Esophagus muscularis mucosa (tissue), 4 donors: ENCODE measurements at regions not wholly inside any gene's neighbourhood (a gene's known extent, or its start where the extent isn't known, plus 50 kb on each side); places are given as distances from the start of the nearest gene placed in this dataset.

Experiments
- DNase-seq: peaks from one replicate; pipeline ENCODE4 v3.0.0-alpha.2; 2017; ENCODE audit errors: extremely low spot score
- H3K27ac ChIP-seq, 4 donors: fragments of 200-600 bp; sonication (generic); replicated peaks in 1 of 4; 1 replicate in 3 of 4; 2 replicates in 1 of 4; pipeline ENCODE4 v1.5.1; 2016 to 2019; ENCODE audit warnings: mild to moderate bottlenecking in 1 of 4
- H3K27me3 ChIP-seq, 4 donors: fragments of 200-600 bp; sonication (generic); one replicate each; pipeline versions ENCODE4 v1.5.1 to v1.6.0; 2016 to 2019
- H3K36me3 ChIP-seq, 4 donors: fragments of 200-600 bp; sonication (generic); one replicate each; pipeline ENCODE4 v1.5.1; 2016 to 2019
- H3K4me1 ChIP-seq, 4 donors: fragments of 200-600 bp; sonication (generic); one replicate each; pipeline ENCODE4 v1.5.1; 2016 to 2019
- H3K4me3 ChIP-seq, 4 donors: fragments of 200-600 bp; sonication (generic); 1 replicate in 2 of 4; 2 replicates in 2 of 4; pipeline ENCODE4 v1.5.1; 2016 to 2019; ENCODE audit warnings: mild to moderate bottlenecking in 4 of 4, moderate library complexity in 1 of 4
- H3K9me3 ChIP-seq, 4 donors: fragments of 200-600 bp; sonication (generic); 1 replicate in 3 of 4; 2 replicates in 1 of 4; pipeline ENCODE4 v1.5.1; 2016 to 2019
- EP300 ChIP-seq: sonication (generic); formaldehyde crosslinking; IDR thresholded peaks from one replicate; pipeline ENCODE4 v1.6.1; 2017; ENCODE audit warnings: antibody characterized with exemption
- POLR2A ChIP-seq: fragments of 450-650 bp; IDR thresholded peaks from one replicate; pipeline ENCODE4 v1.6.1; 2017; ENCODE audit warnings: antibody characterized with exemption, moderate library complexity, mild to moderate bottlenecking, low read depth
- POLR2AphosphoS5 ChIP-seq, 2 donors: sonication (generic); formaldehyde crosslinking; IDR thresholded peaks; one replicate each; pipeline ENCODE4 v1.6.1; 2017; ENCODE audit warnings: antibody characterized with exemption in 2 of 2
- WGBS: methylation state at CpG from one replicate; pipeline ENCODE4 v1.1.5; 2018; 5-methylcytosine and 5-hydroxymethylcytosine counted together
- intact Hi-C: fragments of 100-400 bp; cut with DNase I; formaldehyde crosslinking; loops from one replicate; pipeline ENCODE4 v1.15.1; 2023
- TF ChIP-seq, protein P1 (sequence below), 3 experiments: fragments of 200-600 bp in 2 of 3; fragments of 450-650 bp in 1 of 3; sonication (generic) in 2 of 3; IDR thresholded peaks; one replicate each; pipeline ENCODE4 v1.5.1; 2017 to 2019; ENCODE audit warnings: antibody characterized with exemption in 3 of 3, mild to moderate bottlenecking in 2 of 3, moderate library complexity in 1 of 3

DNA sequence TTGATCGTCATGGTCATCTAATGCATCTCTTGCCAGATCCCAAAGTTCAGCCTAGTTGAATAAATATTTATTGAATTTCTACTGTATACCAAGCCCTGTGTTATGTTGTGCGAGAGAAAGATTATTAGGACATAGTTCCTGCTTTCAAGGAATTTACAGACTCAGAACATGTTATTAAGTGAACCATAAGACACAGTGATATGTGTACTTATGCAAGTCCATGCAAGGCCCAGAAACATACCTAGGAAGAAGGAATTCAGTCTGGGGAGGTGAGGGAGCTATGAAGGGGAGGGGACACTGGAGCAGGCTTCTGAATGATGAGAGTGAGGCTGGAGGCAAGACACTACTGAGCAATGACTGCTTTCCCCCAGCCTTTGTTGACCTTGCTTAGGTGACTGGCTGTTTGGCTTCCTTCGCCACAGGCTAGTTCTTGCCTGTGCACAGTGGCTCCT lies 81.4 kb downstream of the ACAA2 start:
- 90% methylated on average over 3 of the region's 3 CpGs for WGBS
- H3K4me3 ChIP-seq, result no peak overlapping the region
- no peaks in the 10 kb centered on the region for H3K9me3 ChIP-seq
- DNase-seq, result no peak
- no peak overlapping the region for H3K27ac ChIP-seq
- H3K4me1 ChIP-seq, result peaks cover 0 to 7% (median 2%) of the 10 kb centered on the region in 4 donors
- no peaks in the 10 kb centered on the region for H3K36me3 ChIP-seq
- no peaks in the 10 kb centered on the region for H3K27me3 ChIP-seq
- TF ChIP-seq POLR2AphosphoS5 (IDR thresholded peaks at IDR 0.05), result no peak
- no peak for TF ChIP-seq EP300
- TF ChIP-seq, protein P1, sequence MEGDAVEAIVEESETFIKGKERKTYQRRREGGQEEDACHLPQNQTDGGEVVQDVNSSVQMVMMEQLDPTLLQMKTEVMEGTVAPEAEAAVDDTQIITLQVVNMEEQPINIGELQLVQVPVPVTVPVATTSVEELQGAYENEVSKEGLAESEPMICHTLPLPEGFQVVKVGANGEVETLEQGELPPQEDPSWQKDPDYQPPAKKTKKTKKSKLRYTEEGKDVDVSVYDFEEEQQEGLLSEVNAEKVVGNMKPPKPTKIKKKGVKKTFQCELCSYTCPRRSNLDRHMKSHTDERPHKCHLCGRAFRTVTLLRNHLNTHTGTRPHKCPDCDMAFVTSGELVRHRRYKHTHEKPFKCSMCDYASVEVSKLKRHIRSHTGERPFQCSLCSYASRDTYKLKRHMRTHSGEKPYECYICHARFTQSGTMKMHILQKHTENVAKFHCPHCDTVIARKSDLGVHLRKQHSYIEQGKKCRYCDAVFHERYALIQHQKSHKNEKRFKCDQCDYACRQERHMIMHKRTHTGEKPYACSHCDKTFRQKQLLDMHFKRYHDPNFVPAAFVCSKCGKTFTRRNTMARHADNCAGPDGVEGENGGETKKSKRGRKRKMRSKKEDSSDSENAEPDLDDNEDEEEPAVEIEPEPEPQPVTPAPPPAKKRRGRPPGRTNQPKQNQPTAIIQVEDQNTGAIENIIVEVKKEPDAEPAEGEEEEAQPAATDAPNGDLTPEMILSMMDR (IDR thresholded peaks at IDR 0.05), result no peak
- no peak for TF ChIP-seq POLR2A
- intact Hi-C loops, result no loop called here

DNA sequence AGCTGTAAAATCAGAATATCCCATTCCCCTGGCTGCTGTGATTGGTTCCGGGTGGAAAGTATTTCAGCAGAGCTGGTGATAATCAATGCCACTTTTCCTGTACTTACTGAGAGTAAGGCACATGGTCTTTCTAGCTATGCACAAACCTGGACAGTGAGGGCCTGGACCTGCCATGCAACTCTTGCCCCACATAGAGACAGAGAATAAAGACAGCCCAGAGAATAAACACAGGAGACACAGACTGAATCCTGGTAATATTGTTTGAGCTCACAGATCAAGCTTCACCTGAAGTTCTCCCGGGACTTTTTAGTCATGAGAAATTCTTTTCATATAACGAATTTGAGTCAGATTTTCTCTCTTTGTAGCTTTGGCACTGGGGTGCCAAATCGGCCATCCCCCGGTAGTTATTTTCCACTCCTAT lies 81.9 kb downstream of the ACAA2 start:
- no peak overlapping the region for H3K27ac ChIP-seq
- no peak for DNase-seq
- TF ChIP-seq POLR2AphosphoS5 (IDR thresholded peaks at IDR 0.05) (no peak), POLR2A (no peak)
- no peaks in the 10 kb centered on the region for H3K36me3 ChIP-seq
- 83% methylated on average over 5 of the region's 5 CpGs for WGBS
- H3K4me1 ChIP-seq, result peaks cover 0 to 7% (median 2%) of the 10 kb centered on the region in 4 donors
- H3K9me3 ChIP-seq, result no peaks in the 10 kb centered on the region
- intact Hi-C loops, result no loop called here
- no peak overlapping the region for H3K4me3 ChIP-seq
- no peaks in the 10 kb centered on the region for H3K27me3 ChIP-seq

DNA sequence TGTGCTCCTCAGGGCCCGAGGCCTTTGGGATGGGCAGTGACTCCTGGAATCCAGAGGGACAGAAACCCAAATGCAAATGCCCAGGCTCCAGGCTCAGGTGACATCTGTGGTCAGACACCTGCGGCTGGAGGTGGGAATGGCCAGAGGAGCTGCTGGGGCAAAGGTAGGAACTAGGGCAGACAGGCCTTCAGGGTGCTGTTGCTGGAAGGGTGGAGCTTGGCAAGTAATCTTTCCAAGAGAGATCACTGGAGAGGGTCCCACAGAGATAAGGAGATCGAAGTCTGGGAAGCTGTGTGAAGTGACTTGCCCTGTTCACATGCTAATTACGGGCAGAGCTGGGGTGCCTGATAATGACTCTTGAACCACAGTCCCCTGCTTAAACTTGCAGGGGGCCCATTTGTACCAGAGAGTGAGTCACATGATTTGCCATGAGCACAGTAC lies 82.4 kb downstream of the ACAA2 start:
- intact Hi-C loops, result no loop called here
- TF ChIP-seq POLR2A (no peak), POLR2AphosphoS5 (IDR thresholded peaks at IDR 0.05) (no peak), EP300 (no peak)
- DNase-seq, result no peak
- peaks cover 0 to 8% (median 2%) of the 10 kb centered on the region in 4 donors for H3K4me1 ChIP-seq
- H3K27ac ChIP-seq, result no peak overlapping the region
- no peaks in the 10 kb centered on the region for H3K9me3 ChIP-seq
- no peaks in the 10 kb centered on the region for H3K27me3 ChIP-seq
- WGBS, result 80% methylated on average over 4 of the region's 4 CpGs
- no peaks in the 10 kb centered on the region for H3K36me3 ChIP-seq
- H3K4me3 ChIP-seq, result no peak overlapping the region

DNA sequence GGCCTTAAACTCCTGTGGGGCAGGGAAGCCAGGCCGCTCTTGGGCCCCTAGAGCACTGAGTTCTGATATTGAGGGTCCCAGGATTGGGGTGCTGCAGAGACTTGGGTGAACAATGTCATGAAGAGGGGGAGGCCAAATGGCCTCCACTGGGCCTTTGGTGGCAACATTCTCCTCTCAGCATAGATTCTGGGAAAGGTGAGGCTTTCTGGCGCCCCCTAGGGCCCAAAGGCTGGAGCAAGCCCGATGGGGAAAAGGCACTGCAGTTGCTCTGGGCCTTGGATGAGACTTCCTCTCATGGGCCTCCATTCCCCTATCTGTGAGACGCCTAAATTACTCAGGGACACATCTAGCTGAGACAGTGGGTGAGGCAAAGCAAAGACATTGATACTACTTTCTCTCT lies 84.8 kb downstream of the ACAA2 start:
- DNase-seq, result no peak

DNA sequence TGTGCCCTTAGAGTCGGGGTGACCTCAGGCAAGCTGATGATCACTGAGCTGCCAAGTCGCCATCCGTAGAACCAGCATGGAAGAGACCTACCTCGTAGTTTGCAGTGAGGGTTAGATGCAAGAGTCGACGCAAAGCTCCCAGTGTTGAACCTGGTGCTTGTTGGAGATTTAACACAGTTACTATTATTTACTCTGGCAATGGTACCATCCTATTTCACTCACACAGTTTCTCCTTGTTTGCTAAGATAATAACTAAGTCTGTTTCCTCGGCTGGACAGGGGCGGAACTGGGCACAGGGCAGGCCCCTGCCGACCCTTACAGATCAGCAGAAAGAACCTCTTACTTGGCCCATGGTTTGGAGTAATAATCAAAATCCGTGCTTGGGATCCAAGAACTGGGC lies 85.5 kb downstream of the ACAA2 start:
- no peak for DNase-seq
- TF ChIP-seq POLR2A, result no peak
- no peak for TF ChIP-seq EP300
- TF ChIP-seq, protein P1 (IDR thresholded peaks at IDR 0.05), result no peak
- TF ChIP-seq POLR2AphosphoS5 (IDR thresholded peaks at IDR 0.05), result no peak
- intact Hi-C loops, result no loop called here
- no peaks in the 10 kb centered on the region for H3K27me3 ChIP-seq
- no peaks in the 10 kb centered on the region for H3K9me3 ChIP-seq
- no peak overlapping the region for H3K4me3 ChIP-seq
- no peak overlapping the region for H3K27ac ChIP-seq
- peaks cover 0 to 10% (median 4%) of the 10 kb centered on the region in 4 donors for H3K4me1 ChIP-seq
- WGBS, result 92% methylated on average over 9 of the region's 10 CpGs
- H3K36me3 ChIP-seq, result no peaks in the 10 kb centered on the region

More for the DNA sequence above, 84.8 kb downstream of the ACAA2 start:
- no peak for TF ChIP-seq EP300
- TF ChIP-seq, protein P1 (IDR thresholded peaks at IDR 0.05), result peak in 2 of 3 experiments; percentile 15 to 44
- intact Hi-C loops, result no loop called here
- Histone ChIP-seq H3K27ac (no peak overlapping the region), H3K9me3 (no peaks in the 10 kb centered on the region), H3K4me3 (no peak overlapping the region), H3K27me3 (no peaks in the 10 kb centered on the region), H3K4me1 (peaks cover 0 to 10% (median 4%) of the 10 kb centered on the region in 4 donors), H3K36me3 (no peaks in the 10 kb centered on the region)
- WGBS, result 61% methylated on average over 4 of the region's 4 CpGs

DNA sequence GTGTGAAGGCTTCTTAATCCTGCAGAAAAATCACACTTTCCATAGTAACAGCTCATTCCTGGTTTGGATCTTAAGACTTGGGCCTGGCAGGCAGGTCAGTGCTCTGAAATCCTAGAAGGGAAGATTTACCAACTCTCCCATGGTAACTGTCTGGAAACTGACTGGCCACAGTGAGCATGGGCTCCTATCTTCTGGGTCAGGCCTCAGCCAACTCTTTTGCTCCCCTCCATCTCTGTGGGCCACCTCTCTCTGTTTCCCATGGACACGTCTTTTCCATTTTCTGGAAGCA lies 86.7 kb downstream of the ACAA2 start:
- intact Hi-C loops, result no loop called here
- 82% methylated on average over 1 of the region's 1 CpG for WGBS
- H3K27me3 ChIP-seq, result no peaks in the 10 kb centered on the region
- no peaks in the 10 kb centered on the region for H3K36me3 ChIP-seq
- DNase-seq, result no peak
- peak overlapping the region in 1 of 4 donors; percentile 18 for H3K27ac ChIP-seq
- H3K4me3 ChIP-seq, result no peak overlapping the region
- no peaks in the 10 kb centered on the region for H3K9me3 ChIP-seq
- TF ChIP-seq POLR2AphosphoS5 (IDR thresholded peaks at IDR 0.05) (no peak), POLR2A (no peak), EP300 (no peak)
- TF ChIP-seq, protein P1 (IDR thresholded peaks at IDR 0.05), result no peak
- H3K4me1 ChIP-seq, result peaks cover 0 to 10% (median 4%) of the 10 kb centered on the region in 4 donors
